Cardiac muscle cell (in vitro differentiated cells and primary cell): ENCODE measurements at regions not wholly inside any gene's neighbourhood (a gene's known extent, or its start where the extent isn't known, plus 50 kb on each side); places are given as distances from the start of the nearest gene placed in this dataset.
A peak's percentile ranks its signal among the peaks of the same experiment; 100 is the strongest.

Experiments
- DNase-seq, 2 donors: peaks; one replicate each; pipeline versions ENCODE4 v3.0.0 to v3.0.0-alpha.2; 2010 to 2017; ENCODE audit warnings: low read depth in 1 of 2, low spot score in 1 of 2
- H3K27ac ChIP-seq: fragments of 200-600 bp; sonication (generic); 2 replicates; pipeline ENCODE4 v1.5.1; 2016
- H3K27me3 ChIP-seq: fragments of 200-600 bp; sonication (generic); 2 replicates; pipeline ENCODE4 v1.6.0; 2016; ENCODE audit warnings: control low read depth
- H3K36me3 ChIP-seq: fragments of 200-600 bp; sonication (generic); 2 replicates; pipeline ENCODE4 v1.5.1; 2016; ENCODE audit warnings: control low read depth
- H3K4me1 ChIP-seq: fragments of 200-600 bp; sonication (generic); 2 replicates; pipeline ENCODE4 v1.8.1; 2017; ENCODE audit warnings: low read depth, mild to moderate bottlenecking, mixed run types
- H3K4me3 ChIP-seq: fragments of 200-600 bp; sonication (generic); 2 replicates; pipeline ENCODE4 v1.5.1; 2016; ENCODE audit warnings: mild to moderate bottlenecking
- H3K9me3 ChIP-seq: fragments of 200-600 bp; sonication (generic); 2 replicates; pipeline ENCODE4 v1.5.1; 2017; ENCODE audit warnings: low read depth, mild to moderate bottlenecking, control low read depth
- TF ChIP-seq, protein P1 (sequence below): IDR thresholded peaks from 2 replicates; pipeline ENCODE4 v1.5.1; 2012; ENCODE audit warnings: low read depth, mild to moderate bottlenecking, low read length

DNA sequence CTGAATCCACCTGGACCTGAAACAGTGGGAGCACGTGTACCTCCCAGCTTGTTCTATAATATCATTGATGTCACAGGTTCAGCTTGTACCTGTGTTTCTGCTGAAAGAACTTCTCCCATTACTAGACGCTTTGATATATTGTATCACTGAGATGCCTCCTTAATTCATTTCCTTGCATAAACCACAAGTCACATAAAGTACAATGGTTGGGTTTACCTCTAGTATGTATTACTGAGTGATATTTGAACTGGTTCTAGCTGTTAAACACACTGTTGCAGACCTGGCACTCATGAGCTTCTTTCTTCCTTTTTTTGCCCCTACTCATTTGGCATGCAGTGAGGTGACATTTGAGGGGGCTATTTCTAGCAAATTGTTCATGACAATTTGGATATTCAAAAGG is 106.6 kb upstream of the KLF14 start:
- Histone ChIP-seq H3K27me3 (peaks cover 3% of the 10 kb centered on the region), H3K4me1 (no peaks in the 10 kb centered on the region), H3K27ac (no peak overlapping the region), H3K4me3 (no peak overlapping the region), H3K9me3 (no peaks in the 10 kb centered on the region), H3K36me3 (no peaks in the 10 kb centered on the region)
- no peak for DNase-seq
- TF ChIP-seq, protein P1, sequence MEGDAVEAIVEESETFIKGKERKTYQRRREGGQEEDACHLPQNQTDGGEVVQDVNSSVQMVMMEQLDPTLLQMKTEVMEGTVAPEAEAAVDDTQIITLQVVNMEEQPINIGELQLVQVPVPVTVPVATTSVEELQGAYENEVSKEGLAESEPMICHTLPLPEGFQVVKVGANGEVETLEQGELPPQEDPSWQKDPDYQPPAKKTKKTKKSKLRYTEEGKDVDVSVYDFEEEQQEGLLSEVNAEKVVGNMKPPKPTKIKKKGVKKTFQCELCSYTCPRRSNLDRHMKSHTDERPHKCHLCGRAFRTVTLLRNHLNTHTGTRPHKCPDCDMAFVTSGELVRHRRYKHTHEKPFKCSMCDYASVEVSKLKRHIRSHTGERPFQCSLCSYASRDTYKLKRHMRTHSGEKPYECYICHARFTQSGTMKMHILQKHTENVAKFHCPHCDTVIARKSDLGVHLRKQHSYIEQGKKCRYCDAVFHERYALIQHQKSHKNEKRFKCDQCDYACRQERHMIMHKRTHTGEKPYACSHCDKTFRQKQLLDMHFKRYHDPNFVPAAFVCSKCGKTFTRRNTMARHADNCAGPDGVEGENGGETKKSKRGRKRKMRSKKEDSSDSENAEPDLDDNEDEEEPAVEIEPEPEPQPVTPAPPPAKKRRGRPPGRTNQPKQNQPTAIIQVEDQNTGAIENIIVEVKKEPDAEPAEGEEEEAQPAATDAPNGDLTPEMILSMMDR = no peak

DNA sequence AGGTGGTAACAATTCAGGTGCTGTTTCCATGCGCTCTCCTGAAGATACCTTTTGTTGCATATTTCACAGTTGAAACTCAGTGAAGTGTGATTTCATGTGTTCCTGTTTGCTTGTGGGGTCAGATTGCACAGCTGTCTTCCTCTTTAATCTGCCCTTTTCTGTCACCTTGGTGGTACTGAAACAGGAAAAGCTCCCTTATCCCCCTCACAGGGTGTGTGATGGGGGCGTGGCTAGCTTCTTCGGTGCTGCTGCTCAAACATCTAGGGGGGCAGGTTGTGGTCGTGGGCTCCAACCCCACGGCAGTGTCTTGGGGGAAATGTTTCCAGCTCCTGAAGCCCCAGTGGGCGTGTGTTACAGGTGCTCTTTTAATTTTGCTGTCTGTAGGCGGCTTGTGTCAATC is 107.4 kb upstream of the KLF14 start:
- no peak overlapping the region for H3K27ac ChIP-seq
- peaks cover 3% of the 10 kb centered on the region for H3K27me3 ChIP-seq
- H3K4me3 ChIP-seq = no peak overlapping the region
- TF ChIP-seq, protein P1 = no peak
- H3K4me1 ChIP-seq = no peaks in the 10 kb centered on the region
- no peaks in the 10 kb centered on the region for H3K9me3 ChIP-seq
- H3K36me3 ChIP-seq = no peaks in the 10 kb centered on the region
- DNase-seq = no peak

- no peak overlapping the region for H3K4me3 ChIP-seq
These were observed 109.7 kb upstream of the KLF14 start for GRCh38 chr7:130843703-130844102.

GRCh38 chr7:130844811-130845580 is 111.0 kb upstream of the KLF14 start:
- Histone ChIP-seq H3K4me3 (no peak overlapping the region), H3K36me3 (no peaks in the 10 kb centered on the region), H3K27ac (no peak overlapping the region), H3K9me3 (no peaks in the 10 kb centered on the region), H3K27me3 (no peaks in the 10 kb centered on the region), H3K4me1 (no peaks in the 10 kb centered on the region)
- DNase-seq = peak in 1 of 2 donors; percentile 28
- TF ChIP-seq, protein P1 = no peak

More at GRCh38 chr7:130843703-130844102, 109.7 kb upstream of the KLF14 start:
- no peak for DNase-seq
- TF ChIP-seq, protein P1 = no peak
- Histone ChIP-seq H3K4me1 (no peaks in the 10 kb centered on the region), H3K27me3 (peaks cover 3% of the 10 kb centered on the region), H3K9me3 (no peaks in the 10 kb centered on the region), H3K27ac (no peak overlapping the region), H3K36me3 (no peaks in the 10 kb centered on the region)

- TF ChIP-seq, protein P1 = no peak
- peak in 1 of 2 donors; percentile 46 for DNase-seq
- H3K27ac ChIP-seq = no peak overlapping the region
These were observed 111.6 kb upstream of the KLF14 start for GRCh38 chr7:130845581-130846085.

More at GRCh38 chr7:130845581-130846085, 111.6 kb upstream of the KLF14 start:
- Histone ChIP-seq H3K4me1 (no peaks in the 10 kb centered on the region), H3K9me3 (no peaks in the 10 kb centered on the region), H3K27me3 (no peaks in the 10 kb centered on the region), H3K36me3 (no peaks in the 10 kb centered on the region), H3K4me3 (no peak overlapping the region)
